ENCODE measurements at regions not wholly inside any gene's neighbourhood (a gene's known extent, or its start where the extent isn't known, plus 50 kb on each side); places are given as distances from the start of the nearest gene placed in this dataset.

GRCh38 chr5:62708481-62709325 lies 130.1 kb downstream of the LRRC70 start:
- no peak for TF ChIP-seq CTCF (conservative IDR thresholded peaks at IDR 0.05; ENCODE audit: low read depth, low read length)
- no peak overlapping the region for H3K4me3 ChIP-seq (ENCODE audit: low read depth, low read length)

GRCh38 chr5:62707563-62707962 lies 128.9 kb downstream of the LRRC70 start:
- H3K4me3 ChIP-seq (ENCODE audit: low read depth, low read length), result no peak overlapping the region
- no peak for TF ChIP-seq CTCF (conservative IDR thresholded peaks at IDR 0.05; ENCODE audit: low read depth, low read length)
- no peak for DNase-seq (ENCODE audit: low read depth)

More at GRCh38 chr5:62708481-62709325, 130.1 kb downstream of the LRRC70 start:
- DNase-seq (ENCODE audit: low read depth), result no peak

GRCh38 chr5:62707131-62707530 lies 128.5 kb downstream of the LRRC70 start:
- no peak overlapping the region for H3K4me3 ChIP-seq (ENCODE audit: low read depth, low read length)
- no peak for TF ChIP-seq CTCF (conservative IDR thresholded peaks at IDR 0.05; ENCODE audit: low read depth, low read length)
- DNase-seq (ENCODE audit: low read depth), result no peak

GRCh38 chr5:62705022-62705421 lies 126.4 kb downstream of the LRRC70 start:
- H3K4me3 ChIP-seq (ENCODE audit: low read depth, low read length), result no peak overlapping the region
- DNase-seq (ENCODE audit: low read depth), result no peak

GRCh38 chr5:62702126-62702525 lies 123.5 kb downstream of the LRRC70 start:
- no peak for DNase-seq (ENCODE audit: low read depth)
- no peak overlapping the region for H3K4me3 ChIP-seq (ENCODE audit: low read depth, low read length)
- TF ChIP-seq CTCF (conservative IDR thresholded peaks at IDR 0.05; ENCODE audit: low read depth, low read length), result no peak

More at GRCh38 chr5:62705022-62705421, 126.4 kb downstream of the LRRC70 start:
- no peak for TF ChIP-seq CTCF (conservative IDR thresholded peaks at IDR 0.05; ENCODE audit: low read depth, low read length)

- TF ChIP-seq CTCF (conservative IDR thresholded peaks at IDR 0.05; ENCODE audit: low read depth, low read length), result no peak
- no peak overlapping the region for H3K4me3 ChIP-seq (ENCODE audit: low read depth, low read length)
- no peak for DNase-seq (ENCODE audit: low read depth)
Measured at GRCh38 chr5:62701036-62701435, 122.4 kb downstream of the LRRC70 start.

GRCh38 chr5:62698756-62699155 lies 120.1 kb downstream of the LRRC70 start:
- H3K4me3 ChIP-seq (ENCODE audit: low read depth, low read length), result no peak overlapping the region
- DNase-seq (ENCODE audit: low read depth), result no peak
- TF ChIP-seq CTCF (conservative IDR thresholded peaks at IDR 0.05; ENCODE audit: low read depth, low read length), result no peak

All from choroid plexus epithelial cell (primary cell).